HG02943 (cell line): ENCODE measurements at regions not wholly inside any gene's neighbourhood (a gene's known extent, or its start where the extent isn't known, plus 50 kb on each side); places are given as distances from the start of the nearest gene placed in this dataset.
"Not testable (repeated sequence)": the region's sequence is repeated elsewhere in the genome, so short reads cannot be mapped to it uniquely, and the experiment has no call there.

Experiments
- ATAC-seq: cut with Tn5 transposase; IDR thresholded peaks from one replicate; pipeline ENCODE4 v1.9.1; 2021; ENCODE audit warnings: mild to moderate bottlenecking, low read depth, moderate library complexity; ENCODE audit not compliant: unreplicated experiment

DNA sequence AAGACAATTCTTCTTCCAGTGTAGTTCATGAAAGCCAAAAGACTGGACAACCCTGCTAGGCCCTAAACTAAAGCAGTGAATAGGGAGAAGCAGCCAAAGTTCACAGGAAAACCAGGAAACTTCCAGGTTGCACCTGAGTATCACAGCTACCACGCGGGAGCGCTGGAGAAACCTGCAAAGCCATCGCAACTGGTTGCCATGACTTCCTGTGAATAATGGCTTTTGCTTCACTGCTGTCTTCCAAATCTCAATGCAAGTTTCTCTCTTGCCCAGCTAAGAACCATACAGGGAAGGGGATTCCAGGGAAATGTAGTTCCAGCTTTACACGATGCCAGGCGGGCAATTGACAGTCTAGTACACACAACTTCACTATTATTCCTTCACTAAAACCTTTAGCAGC is 114.1 kb downstream of the GXYLT1 start:
- ATAC-seq, result no peak

DNA sequence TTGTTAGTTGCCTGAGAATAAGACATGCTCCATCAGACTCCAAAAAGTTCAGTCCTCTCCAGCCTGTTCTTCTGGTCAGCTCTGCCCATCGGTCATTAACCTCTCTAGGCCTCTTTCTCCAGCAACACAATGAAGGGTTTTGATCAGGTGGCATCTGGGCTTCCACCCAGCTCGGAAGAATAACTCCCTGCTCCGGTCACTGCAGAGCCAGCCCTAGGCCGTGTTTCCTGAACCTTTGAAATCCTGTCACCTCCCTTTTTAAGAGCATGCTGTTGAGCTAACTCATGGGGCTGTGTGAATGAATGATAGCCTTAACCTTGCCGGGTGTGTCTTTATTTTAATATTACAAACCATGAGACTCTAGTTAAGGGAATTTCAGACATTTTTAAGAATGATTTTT is 117.1 kb downstream of the GXYLT1 start:
- no peak for ATAC-seq

- no peak for ATAC-seq
These were observed 120.2 kb downstream of the GXYLT1 start for GRCh38 chr12:42024495-42024830.

GRCh38 chr12:42023733-42024494 is 120.8 kb downstream of the GXYLT1 start:
- ATAC-seq, result peak; percentile 85

- not testable (repeated sequence) for ATAC-seq
These were observed 122.7 kb downstream of the GXYLT1 start for GRCh38 chr12:42021937-42022336.

GRCh38 chr12:42021469-42021868 is 123.2 kb downstream of the GXYLT1 start:
- no peak for ATAC-seq

- no peak for ATAC-seq
These were observed 124.4 kb downstream of the GXYLT1 start for GRCh38 chr12:42020226-42020625.

DNA sequence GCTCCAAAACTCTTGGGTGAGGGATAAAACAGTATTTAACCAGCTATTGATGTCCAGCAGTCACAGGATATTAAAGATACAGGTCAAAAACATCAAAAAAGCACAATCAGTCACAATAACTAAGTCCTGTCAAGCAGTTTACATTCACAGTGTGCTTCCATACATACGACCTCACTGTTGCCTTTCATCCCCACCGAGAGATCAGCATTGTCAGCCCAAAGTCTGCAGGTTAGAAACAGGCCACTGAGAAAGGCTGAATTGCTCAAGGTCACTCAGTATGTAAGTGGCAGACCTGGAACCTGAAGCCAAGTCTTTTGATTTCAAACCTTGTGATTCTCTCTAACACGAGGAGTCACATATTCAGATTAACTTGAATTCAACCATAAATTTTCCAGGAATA is 124.9 kb downstream of the GXYLT1 start:
- no peak for ATAC-seq

DNA sequence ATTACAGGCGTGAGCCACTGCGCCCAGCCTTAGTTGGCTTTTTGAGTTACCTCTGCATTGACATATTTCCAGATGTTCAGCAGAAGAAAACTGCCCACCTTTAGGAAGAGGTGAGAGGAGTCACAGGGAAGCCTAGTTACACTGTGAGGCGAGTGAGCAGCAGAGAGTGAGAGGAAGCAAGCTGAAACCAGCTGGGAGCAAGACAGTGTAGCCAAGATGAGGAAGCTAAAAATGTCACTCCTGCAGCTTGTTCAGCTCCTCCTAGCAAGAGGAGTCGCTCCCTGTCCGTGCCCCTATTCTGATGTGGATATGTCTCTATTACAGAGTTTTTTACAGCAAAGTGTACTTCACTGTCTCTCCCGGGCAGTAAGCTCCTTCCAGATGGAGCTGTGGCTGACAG is 127.6 kb downstream of the GXYLT1 start:
- ATAC-seq, result no peak

GRCh38 chr12:42015051-42015461 is 129.6 kb downstream of the GXYLT1 start:
- no peak for ATAC-seq

GRCh38 chr12:42012501-42012900 is 132.2 kb downstream of the GXYLT1 start:
- not testable (repeated sequence) for ATAC-seq

GRCh38 chr12:42010715-42011114 is 134.0 kb downstream of the GXYLT1 start:
- ATAC-seq, result no peak

DNA sequence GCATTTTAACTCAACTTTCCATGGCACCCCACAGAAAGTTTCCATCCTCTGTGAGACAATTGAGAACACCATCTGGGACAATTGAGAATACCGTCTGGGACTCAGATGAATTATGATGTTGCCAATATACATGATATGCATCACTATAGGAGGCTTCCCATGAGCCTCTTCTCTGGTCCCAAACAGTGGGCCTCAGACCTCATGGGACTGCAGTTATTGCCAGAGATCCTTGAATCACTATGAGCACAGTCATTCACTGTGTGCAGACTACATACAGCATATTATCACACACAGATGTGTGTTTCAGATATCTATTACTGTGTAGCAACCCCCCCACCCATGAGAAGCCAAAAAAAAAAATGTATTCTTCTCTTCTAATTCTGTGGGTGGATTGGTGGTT is 134.4 kb downstream of the GXYLT1 start:
- ATAC-seq, result no peak

- ATAC-seq, result no peak
These were observed 135.7 kb downstream of the GXYLT1 start for GRCh38 chr12:42008996-42009395.

GRCh38 chr12:42003031-42003430 is 141.6 kb downstream of the GXYLT1 start:
- ATAC-seq, result no peak

DNA sequence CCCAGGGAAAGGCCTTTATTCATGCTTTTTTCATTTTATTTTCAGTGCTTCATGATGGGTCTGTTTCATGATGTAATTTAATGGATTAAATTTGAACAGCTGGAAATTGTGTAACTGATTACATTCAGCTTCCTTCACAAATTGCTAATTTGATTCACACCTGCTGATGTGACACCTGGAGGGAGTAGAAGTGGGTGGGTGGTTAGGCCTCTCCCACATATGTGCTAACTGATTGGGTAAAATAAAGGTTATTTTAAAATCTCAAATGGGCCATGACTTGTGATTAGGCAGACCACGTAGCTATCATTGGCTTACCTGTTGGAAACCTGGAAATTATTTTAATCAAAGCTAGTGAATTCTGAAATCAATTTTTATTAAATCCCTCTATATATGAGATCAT is 142.1 kb downstream of the GXYLT1 start:
- ATAC-seq, result no peak

DNA sequence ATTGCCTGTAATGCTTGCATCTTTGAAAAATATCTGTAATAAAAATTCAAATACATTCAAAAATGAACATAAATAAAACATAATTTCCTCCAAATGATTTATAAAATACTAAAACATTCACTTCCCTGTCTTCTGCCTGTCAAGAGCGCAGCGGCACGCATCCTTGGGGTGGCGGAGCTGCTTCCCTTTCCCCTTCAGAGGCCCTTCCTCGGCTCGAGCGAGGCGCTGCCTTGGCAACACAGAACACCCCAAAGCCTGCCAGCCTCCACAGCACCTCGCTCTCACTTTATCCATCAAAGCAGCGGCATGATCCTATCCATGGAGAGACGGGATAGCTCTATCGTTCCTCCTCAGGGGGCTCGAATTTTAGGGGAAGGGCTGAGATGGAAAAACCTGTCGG is 146.2 kb downstream of the GXYLT1 start:
- ATAC-seq, result no peak

GRCh38 chr12:41993283-41993682 is 151.4 kb downstream of the GXYLT1 start:
- ATAC-seq, result no peak

DNA sequence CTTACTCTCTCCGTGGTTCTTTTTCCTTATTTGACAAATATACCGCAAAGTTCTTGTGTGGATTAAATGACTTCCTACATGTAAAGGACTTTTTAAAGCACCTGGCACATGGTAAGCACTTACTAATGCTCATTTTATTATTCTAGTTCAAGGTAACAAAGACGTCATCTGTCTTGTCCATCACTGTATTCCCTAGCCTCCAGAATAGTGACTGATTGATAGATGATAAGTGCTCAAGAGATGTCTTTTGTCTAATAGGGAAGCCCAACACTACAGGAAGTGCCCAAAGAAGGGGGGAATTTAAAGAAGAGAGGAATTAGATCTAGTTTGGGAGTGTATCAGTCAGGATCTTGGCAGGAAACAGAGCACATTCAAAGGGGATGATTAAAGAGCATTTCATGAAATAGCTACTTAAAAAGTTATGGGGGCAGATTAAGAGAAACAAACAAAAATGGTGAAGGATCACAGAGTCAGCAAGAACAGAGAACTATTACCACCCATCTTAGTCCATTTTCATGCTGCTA is 151.9 kb downstream of the GXYLT1 start:
- no peak for ATAC-seq

DNA sequence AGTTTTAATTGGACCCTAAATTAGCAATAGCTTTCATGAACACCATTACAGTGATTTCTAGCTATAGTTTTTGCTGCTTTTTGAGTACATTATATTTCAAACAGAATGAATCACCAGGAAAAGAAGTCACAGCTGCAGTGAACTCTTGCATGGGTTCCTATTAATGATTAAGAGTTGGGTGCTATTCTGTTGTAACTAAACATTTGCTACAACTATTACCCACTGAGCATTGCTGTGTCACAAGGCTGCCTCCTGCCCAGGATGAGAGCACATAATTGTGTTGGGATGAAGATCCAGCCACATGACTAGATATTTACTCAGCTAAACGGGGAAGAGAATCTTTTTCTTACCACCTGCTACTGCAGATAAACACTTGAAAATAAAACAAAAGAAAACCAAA is 152.7 kb downstream of the GXYLT1 start:
- ATAC-seq, result no peak

GRCh38 chr12:41988715-41989114 is 156.0 kb downstream of the GXYLT1 start:
- no peak for ATAC-seq

GRCh38 chr12:41986513-41986912 is 158.2 kb downstream of the GXYLT1 start:
- ATAC-seq, result not testable (repeated sequence)

DNA sequence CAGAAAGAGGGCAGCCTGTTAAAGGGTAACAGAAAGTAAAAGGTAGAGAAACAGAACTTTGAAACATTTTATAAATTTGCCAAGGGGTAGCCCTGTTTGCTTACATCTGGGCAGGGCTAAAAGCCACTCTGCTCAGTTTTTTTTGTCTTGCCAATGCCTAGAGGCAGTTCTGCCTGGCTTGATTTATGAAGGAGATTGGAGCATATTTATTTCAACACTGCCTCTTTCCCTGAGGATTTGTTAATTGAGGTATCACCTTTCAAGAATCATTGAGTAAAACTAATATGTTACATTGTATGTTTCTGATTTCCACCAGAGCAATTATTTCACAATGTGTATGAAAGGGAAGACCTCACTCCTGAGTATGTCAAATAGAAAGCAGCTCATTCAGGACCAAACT is 160.8 kb downstream of the GXYLT1 start:
- ATAC-seq, result no peak
